ENCODE measurements at regions not wholly inside any gene's neighbourhood (a gene's known extent, or its start where the extent isn't known, plus 50 kb on each side); places are given as distances from the start of the nearest gene placed in this dataset.

GRCh38 chr9:18390393-18390792 lies 83.6 kb upstream of the ADAMTSL1 start:
- DNase-seq (ENCODE audit: low read depth in 2 of 2), result peak; percentile 67 to 68

DNA sequence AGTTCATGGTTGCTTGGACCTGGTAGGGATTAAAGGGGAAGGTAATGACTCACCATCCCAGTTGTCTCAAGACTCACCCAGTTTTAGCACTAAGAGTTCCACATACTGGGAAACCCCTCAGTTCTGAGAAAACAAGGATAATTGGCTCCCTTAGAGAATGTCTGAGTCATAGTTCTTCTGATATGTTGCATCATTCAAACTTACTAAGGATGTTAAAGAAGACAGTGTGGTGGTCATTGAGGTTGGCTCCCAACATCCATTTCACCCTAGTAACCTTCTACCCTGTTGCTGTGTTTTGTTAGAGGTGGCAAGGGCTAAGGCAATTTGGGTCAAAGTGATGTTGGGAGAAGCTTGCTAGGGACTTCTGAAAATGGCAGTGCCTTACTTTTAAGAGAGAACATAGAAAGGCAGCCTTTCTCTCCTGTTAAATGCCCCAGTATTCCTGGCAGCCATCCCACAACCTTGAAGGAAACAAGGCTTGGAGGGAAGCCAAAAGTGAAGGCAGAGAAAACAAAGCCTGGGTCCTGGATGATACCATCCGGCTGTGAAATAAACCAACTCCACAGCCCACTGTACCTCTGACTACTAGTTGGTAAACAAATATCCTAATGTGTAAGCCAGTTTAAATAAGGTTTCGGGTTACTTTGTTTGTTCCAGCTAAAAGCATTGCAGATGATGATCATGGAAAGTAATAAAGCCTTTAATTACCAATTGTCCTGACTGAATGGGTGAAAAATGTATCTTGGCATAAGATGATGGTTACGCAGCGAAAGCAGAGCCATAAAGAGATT lies 80.4 kb upstream of the ADAMTSL1 start:
- DNase-seq (ENCODE audit: low read depth in 2 of 2), result peak; percentile 88 to 90

GRCh38 chr9:18394847-18395351 lies 79.1 kb upstream of the ADAMTSL1 start:
- DNase-seq (ENCODE audit: low read depth in 2 of 2), result no peak

DNA sequence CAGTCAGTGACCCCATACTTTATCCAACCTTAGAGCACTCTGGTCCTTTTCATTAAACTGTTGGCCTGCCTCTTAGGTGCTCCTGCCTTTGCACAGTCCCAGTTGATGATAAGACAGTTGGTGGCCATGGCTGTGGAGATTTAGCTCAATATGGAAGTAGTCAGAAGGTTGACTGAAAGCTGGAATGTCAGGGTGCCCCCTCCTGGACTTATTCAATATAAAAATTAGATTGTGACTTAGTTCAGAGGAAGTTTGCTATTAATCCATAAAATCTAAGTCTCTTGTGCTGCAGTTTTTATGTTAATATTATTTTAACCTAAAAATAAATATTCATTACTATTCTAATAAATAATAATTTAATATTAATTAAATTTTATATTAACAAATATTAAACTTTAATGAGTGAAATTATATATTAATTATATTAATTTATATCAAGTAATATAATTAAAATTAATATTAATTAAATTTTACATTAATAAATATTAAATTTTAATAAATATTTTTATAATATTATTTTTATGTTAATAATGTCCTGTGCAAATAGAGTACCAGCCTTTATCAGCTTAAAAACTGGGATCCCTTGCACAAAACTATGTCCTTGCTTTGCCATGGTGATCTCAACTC lies 77.7 kb upstream of the ADAMTSL1 start:
- DNase-seq (ENCODE audit: low read depth in 2 of 2), result no peak

GRCh38 chr9:18397076-18397475 lies 76.9 kb upstream of the ADAMTSL1 start:
- no peak for DNase-seq (ENCODE audit: low read depth in 2 of 2)

DNA sequence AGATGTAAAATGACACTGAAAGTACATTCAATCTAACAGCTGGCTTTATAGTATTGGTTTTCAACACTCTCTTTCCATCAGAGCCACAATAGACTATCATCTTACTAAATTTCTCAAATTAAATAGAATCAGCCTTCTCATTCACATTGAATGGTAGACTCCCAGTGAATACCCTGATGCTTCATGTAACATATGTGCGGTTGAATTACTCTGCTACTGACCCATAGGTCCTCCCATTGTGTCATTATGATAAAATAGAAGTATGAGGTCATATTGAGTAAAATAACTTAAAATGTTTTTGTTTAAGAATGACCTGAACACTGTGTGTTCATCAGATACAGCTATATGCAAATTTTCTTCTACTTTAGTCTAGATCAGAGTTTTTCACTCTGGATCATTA lies 75.9 kb upstream of the ADAMTSL1 start:
- no peak for DNase-seq (ENCODE audit: low read depth in 2 of 2)

- no peak for DNase-seq (ENCODE audit: low read depth in 2 of 2)
These were observed 69.4 kb upstream of the ADAMTSL1 start for GRCh38 chr9:18404434-18405029.

DNA sequence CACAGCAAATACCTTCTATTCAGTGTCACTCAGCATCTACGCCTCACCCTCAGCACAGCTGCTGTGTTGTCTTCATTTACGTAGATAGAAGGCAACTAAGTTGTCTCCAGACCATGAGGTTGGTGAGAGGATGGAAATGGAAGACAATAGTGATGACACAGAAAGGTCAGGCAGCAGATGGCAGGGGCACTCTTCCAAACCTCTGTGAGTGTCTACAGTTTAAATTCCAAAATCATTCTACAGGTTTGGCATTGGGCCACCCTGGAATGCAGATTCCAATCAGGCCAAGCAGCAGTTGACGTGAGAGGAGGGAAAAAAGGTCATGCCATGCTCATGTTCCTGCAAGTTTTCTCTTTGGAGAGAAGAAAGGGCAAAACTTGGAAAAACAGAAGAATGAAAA lies 68.7 kb upstream of the ADAMTSL1 start:
- DNase-seq (ENCODE audit: low read depth in 2 of 2), result peak in 1 of 2 experiments; percentile 20

GRCh38 chr9:18410983-18411382 lies 63.0 kb upstream of the ADAMTSL1 start:
- no peak for DNase-seq (ENCODE audit: low read depth in 2 of 2)

DNA sequence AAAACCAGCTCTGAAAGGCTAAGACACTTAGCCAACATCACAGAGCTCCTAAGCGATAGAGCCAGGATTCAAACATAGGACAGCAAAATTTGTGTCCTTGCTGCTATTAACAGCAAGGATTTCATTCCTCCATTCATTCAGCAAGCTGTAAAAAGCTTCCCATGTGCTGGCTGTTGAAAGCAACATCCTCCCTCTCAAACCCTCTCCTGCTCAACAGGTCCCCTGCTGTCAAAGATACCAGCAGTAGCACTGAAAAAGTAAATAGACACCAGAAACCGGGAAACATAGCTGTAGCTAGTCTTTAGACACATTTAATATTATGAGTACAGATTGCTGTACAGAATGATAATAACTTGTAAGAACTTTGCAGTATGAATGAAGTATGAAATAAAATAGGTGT lies 52.6 kb upstream of the ADAMTSL1 start:
- no peak for DNase-seq (ENCODE audit: low read depth in 2 of 2)

GRCh38 chr9:18422296-18423036 lies 51.5 kb upstream of the ADAMTSL1 start:
- DNase-seq (ENCODE audit: low read depth in 2 of 2), result no peak

- DNase-seq (ENCODE audit: low read depth in 2 of 2), result no peak
These were observed 50.0 kb upstream of the ADAMTSL1 start for GRCh38 chr9:18423791-18424531.
